ENCODE measurements at regions not wholly inside any gene's neighbourhood (a gene's known extent, or its start where the extent isn't known, plus 50 kb on each side); places are given as distances from the start of the nearest gene placed in this dataset.
A peak's percentile ranks its signal among the peaks of the same experiment; 100 is the strongest.

DNA sequence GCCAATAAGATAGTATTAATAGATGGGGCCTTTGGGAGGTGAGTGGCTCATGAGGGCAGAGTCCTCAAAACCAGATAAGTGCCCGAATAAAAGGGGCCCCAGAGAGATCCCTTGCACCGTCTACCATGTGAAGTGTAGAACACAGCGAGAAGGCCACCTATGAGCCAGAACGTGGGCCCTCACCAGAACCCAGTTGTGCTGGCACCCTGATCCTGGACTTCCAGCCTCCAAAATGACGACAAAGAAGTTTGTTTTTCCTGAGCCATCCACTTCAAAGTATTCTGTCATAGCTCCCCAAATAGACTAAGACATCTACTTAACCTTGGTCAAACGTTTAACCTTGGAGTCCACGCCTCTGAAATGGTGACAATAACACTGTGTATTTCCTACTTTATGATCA lies 158.1 kb downstream of the EFNB2 start:
- H2AFZ ChIP-seq (ENCODE audit: low read length) = no peak overlapping the region
- H3K27me3 ChIP-seq (ENCODE audit: insufficient read depth, low read length) = no peaks in the 10 kb centered on the region
- no peak overlapping the region for H3K4me3 ChIP-seq (ENCODE audit: insufficient read depth, low read length)
- TF ChIP-seq CTCF (IDR thresholded peaks at IDR 0.05; ENCODE audit: extremely low read depth, low read depth, low read length) = no peak
- H4K20me1 ChIP-seq (ENCODE audit: insufficient read depth, low read length) = no peaks in the 10 kb centered on the region
- no peaks in the 10 kb centered on the region for H3K36me3 ChIP-seq (ENCODE audit: insufficient read depth, low read length)
- peaks cover 41% of the 10 kb centered on the region for H3K4me1 ChIP-seq (ENCODE audit: insufficient read depth, low read length)
- no peaks in the 10 kb centered on the region for H3K9me3 ChIP-seq (ENCODE audit: low read depth, low read length)
- no peak for DNase-seq (ENCODE audit: insufficient read length, low spot score, missing footprints)
- peak overlapping the region; percentile 69 for H3K27ac ChIP-seq (ENCODE audit: low read depth, low read length)
- no peaks in the 10 kb centered on the region for H3K79me2 ChIP-seq (ENCODE audit: insufficient read depth, low read length)
- no peak overlapping the region for H3K4me2 ChIP-seq (ENCODE audit: insufficient read depth, low read length)

GRCh38 chr13:106376401-106377112 lies 158.9 kb downstream of the EFNB2 start:
- H3K27me3 ChIP-seq (ENCODE audit: insufficient read depth, low read length) = no peaks in the 10 kb centered on the region
- H3K79me2 ChIP-seq (ENCODE audit: insufficient read depth, low read length) = no peaks in the 10 kb centered on the region
- peak; percentile 94 for DNase-seq (ENCODE audit: insufficient read length, low spot score, missing footprints)
- H3K27ac ChIP-seq (ENCODE audit: low read depth, low read length) = peak overlapping the region; percentile 69
- TF ChIP-seq CTCF (IDR thresholded peaks at IDR 0.05; ENCODE audit: extremely low read depth, low read depth, low read length) = peak; percentile 47
- peaks cover 44% of the 10 kb centered on the region for H3K4me1 ChIP-seq (ENCODE audit: insufficient read depth, low read length)
- no peaks in the 10 kb centered on the region for H3K9me3 ChIP-seq (ENCODE audit: low read depth, low read length)
- H2AFZ ChIP-seq (ENCODE audit: low read length) = peak overlapping the region; percentile 49
- no peak overlapping the region for H3K4me3 ChIP-seq (ENCODE audit: insufficient read depth, low read length)
- H3K36me3 ChIP-seq (ENCODE audit: insufficient read depth, low read length) = no peaks in the 10 kb centered on the region
- H4K20me1 ChIP-seq (ENCODE audit: insufficient read depth, low read length) = no peaks in the 10 kb centered on the region
- peak overlapping the region; percentile 52 for H3K4me2 ChIP-seq (ENCODE audit: insufficient read depth, low read length)

DNA sequence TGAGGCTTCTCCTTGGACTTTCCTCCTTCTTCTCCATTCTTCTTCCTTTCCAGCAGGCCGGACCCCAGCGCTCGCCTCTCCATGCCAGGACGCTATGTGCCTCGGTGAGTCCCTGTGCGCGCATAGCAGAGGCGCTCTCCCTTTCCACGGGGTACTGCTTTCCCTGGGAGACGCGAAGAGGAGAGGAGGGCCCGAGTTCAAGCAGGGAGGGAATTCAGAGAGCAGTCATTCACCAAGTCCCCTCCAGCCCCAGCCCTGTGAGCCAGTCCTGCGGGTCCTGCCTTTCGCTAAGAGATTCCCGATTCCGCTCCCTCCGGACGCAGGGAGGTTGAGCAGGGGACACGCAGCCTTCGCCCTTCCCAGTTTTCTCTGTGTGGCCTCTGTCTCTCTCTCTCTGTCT lies 160.4 kb downstream of the EFNB2 start:
- Histone ChIP-seq H2AFZ (ENCODE audit: low read length) (no peak overlapping the region), H3K27me3 (ENCODE audit: insufficient read depth, low read length) (no peaks in the 10 kb centered on the region), H3K4me1 (ENCODE audit: insufficient read depth, low read length) (peaks cover 44% of the 10 kb centered on the region), H3K4me3 (ENCODE audit: insufficient read depth, low read length) (no peak overlapping the region), H3K4me2 (ENCODE audit: insufficient read depth, low read length) (no peak overlapping the region), H3K9me3 (ENCODE audit: low read depth, low read length) (no peaks in the 10 kb centered on the region), H3K79me2 (ENCODE audit: insufficient read depth, low read length) (no peaks in the 10 kb centered on the region), H3K27ac (ENCODE audit: low read depth, low read length) (no peak overlapping the region), H4K20me1 (ENCODE audit: insufficient read depth, low read length) (no peaks in the 10 kb centered on the region), H3K36me3 (ENCODE audit: insufficient read depth, low read length) (no peaks in the 10 kb centered on the region)
- no peak for TF ChIP-seq CTCF (IDR thresholded peaks at IDR 0.05; ENCODE audit: extremely low read depth, low read depth, low read length)
- no peak for DNase-seq (ENCODE audit: insufficient read length, low spot score, missing footprints)

DNA sequence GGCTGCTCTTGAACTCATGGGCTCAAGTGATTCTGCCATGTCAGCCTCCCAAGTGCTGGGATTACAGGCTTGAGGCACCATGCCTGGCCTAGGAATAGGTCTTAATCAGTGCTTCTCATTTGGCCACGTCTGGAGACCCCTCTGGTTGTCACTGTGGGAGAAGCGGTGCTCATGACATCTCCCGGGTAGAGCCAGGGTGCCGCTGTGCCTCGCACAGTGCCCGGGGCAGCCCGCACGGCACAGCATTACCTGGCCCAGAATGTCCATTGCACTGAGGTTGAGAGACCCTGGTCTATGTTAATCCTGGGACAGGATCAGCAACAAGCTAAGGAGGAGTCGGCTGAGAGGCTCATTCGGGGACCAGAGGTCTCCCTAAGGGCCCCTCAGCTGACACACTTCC lies 160.8 kb downstream of the EFNB2 start:
- peak overlapping the region; percentile 33 for H2AFZ ChIP-seq (ENCODE audit: low read length)
- no peaks in the 10 kb centered on the region for H3K79me2 ChIP-seq (ENCODE audit: insufficient read depth, low read length)
- H3K4me2 ChIP-seq (ENCODE audit: insufficient read depth, low read length) = no peak overlapping the region
- DNase-seq (ENCODE audit: insufficient read length, low spot score, missing footprints) = no peak
- H3K9me3 ChIP-seq (ENCODE audit: low read depth, low read length) = no peaks in the 10 kb centered on the region
- H3K27me3 ChIP-seq (ENCODE audit: insufficient read depth, low read length) = no peaks in the 10 kb centered on the region
- no peak overlapping the region for H3K4me3 ChIP-seq (ENCODE audit: insufficient read depth, low read length)
- peaks cover 44% of the 10 kb centered on the region for H3K4me1 ChIP-seq (ENCODE audit: insufficient read depth, low read length)
- no peak overlapping the region for H3K27ac ChIP-seq (ENCODE audit: low read depth, low read length)
- no peak for TF ChIP-seq CTCF (IDR thresholded peaks at IDR 0.05; ENCODE audit: extremely low read depth, low read depth, low read length)
- no peaks in the 10 kb centered on the region for H4K20me1 ChIP-seq (ENCODE audit: insufficient read depth, low read length)
- no peaks in the 10 kb centered on the region for H3K36me3 ChIP-seq (ENCODE audit: insufficient read depth, low read length)

Data from osteoblast (primary cell).